Choroid plexus epithelial cell (primary cell): ENCODE measurements at regions not wholly inside any gene's neighbourhood (a gene's known extent, or its start where the extent isn't known, plus 50 kb on each side); places are given as distances from the start of the nearest gene placed in this dataset.

Source experiments
- DNase-seq: peaks from one replicate; pipeline ENCODE4 v3.0.0-alpha.2; 2010; ENCODE audit warnings: low read depth
- H3K4me3 ChIP-seq: 2 replicates; pipeline ENCODE4 v1.5.1; 2011; ENCODE audit warnings: low read depth, mild to moderate bottlenecking, control low read depth, low read length, moderate library complexity
- TF ChIP-seq, protein P1 (sequence below): conservative IDR thresholded peaks from 2 replicates; pipeline ENCODE4 v1.5.1; 2011; ENCODE audit warnings: low read depth, mild to moderate bottlenecking, control low read depth, inconsistent platforms, low read length, moderate library complexity

DNA sequence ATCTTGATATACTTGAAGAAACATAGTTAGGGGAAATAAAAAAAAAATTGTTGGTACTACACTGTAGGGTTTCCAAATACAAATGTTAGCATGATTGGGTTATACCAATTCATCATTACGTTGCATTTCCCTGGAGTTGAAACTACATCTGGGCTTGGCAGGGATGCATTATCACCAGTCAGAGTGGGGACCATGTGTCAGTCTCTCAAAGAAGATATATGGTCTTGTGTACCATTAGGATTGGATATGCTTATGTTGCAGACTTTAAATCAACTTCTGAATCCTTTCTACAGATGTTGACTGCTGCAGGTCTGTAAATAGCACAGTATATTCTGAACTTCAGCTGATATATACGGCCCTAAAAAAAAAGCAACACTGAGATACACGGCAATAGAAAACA lies 188.5 kb downstream of the SLIT2 start:
- TF ChIP-seq, protein P1, sequence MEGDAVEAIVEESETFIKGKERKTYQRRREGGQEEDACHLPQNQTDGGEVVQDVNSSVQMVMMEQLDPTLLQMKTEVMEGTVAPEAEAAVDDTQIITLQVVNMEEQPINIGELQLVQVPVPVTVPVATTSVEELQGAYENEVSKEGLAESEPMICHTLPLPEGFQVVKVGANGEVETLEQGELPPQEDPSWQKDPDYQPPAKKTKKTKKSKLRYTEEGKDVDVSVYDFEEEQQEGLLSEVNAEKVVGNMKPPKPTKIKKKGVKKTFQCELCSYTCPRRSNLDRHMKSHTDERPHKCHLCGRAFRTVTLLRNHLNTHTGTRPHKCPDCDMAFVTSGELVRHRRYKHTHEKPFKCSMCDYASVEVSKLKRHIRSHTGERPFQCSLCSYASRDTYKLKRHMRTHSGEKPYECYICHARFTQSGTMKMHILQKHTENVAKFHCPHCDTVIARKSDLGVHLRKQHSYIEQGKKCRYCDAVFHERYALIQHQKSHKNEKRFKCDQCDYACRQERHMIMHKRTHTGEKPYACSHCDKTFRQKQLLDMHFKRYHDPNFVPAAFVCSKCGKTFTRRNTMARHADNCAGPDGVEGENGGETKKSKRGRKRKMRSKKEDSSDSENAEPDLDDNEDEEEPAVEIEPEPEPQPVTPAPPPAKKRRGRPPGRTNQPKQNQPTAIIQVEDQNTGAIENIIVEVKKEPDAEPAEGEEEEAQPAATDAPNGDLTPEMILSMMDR: no peak
- no peak overlapping the region for H3K4me3 ChIP-seq
- DNase-seq: no peak

DNA sequence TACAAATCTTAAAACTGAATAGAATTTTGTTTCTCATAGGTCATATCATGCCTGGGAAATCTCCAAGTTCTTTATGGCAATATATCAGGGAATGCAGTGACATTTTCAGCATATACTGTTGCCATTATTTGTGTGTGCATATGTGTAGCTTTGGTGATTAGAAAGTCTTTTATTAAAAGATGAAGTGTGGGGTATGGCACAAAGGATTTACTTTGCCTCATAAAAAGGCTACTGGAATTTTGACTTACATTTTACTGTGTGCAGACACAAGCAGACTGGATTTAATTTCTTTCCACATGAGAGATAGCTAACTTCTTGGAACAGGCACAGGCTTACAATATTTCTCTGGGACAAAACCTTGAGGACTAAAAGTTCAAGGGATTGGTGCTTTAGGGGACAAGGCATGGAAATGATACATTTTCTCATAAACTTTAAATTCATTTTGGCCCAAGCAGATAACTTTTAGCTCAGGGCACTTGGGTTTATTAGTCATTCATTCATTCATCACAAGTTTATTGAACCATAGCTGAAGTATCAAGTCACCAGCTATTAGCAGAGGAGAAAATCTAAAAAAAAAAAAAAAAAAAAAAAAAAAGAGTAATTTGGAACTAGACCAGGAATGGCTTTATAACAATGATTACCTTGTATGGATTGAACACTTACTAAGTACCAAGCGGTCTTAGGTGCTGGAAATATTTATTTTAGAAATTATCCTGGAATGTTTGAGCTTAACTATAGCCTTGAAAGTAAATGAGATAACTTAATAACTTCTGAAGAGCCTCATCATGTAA lies 191.5 kb downstream of the SLIT2 start:
- DNase-seq: no peak
- H3K4me3 ChIP-seq: no peak overlapping the region
- TF ChIP-seq, protein P1: no peak

GRCh38 chr4:20444599-20445337 lies 193.1 kb downstream of the SLIT2 start:
- no peak overlapping the region for H3K4me3 ChIP-seq
- no peak for DNase-seq
- TF ChIP-seq, protein P1: no peak

- TF ChIP-seq, protein P1: no peak
- DNase-seq: no peak
- no peak overlapping the region for H3K4me3 ChIP-seq
Observed at GRCh38 chr4:20445933-20446723, 194.4 kb downstream of the SLIT2 start.

DNA sequence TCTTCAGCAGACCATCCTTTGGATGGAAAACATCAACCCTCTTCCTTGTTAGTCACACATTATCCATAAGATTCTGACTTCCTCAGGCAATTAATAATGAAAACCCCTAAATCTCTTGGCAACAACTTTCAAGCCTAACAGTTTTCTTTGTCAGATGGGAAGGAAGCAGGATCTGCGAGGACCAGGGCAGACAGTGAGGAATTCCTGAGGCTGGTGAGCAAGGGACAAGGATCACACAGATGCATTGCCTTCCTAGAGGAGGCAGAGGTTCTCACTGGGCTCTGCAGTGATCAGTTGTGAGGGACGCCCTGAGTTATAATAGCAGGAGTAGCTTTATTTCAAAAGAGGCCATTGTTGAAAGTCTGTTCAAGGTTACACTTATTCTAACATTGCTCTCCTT lies 195.4 kb downstream of the SLIT2 start:
- TF ChIP-seq, protein P1: no peak
- DNase-seq: no peak
- H3K4me3 ChIP-seq: no peak overlapping the region

GRCh38 chr4:20451986-20452385 lies 200.3 kb downstream of the SLIT2 start:
- DNase-seq: no peak
- TF ChIP-seq, protein P1: no peak
- H3K4me3 ChIP-seq: no peak overlapping the region
